Effector CD4-positive, alpha-beta T cell (primary cell): ENCODE measurements at regions not wholly inside any gene's neighbourhood (a gene's known extent, or its start where the extent isn't known, plus 50 kb on each side); places are given as distances from the start of the nearest gene placed in this dataset.

Experiments used
- DNase-seq: peaks from one replicate; pipeline ENCODE4 v3.0.0-alpha.2; 2020

- DNase-seq, result no peak
Measured at GRCh38 chr13:107075576-107075975, 507.6 kb upstream of the ARGLU1 start.

DNA sequence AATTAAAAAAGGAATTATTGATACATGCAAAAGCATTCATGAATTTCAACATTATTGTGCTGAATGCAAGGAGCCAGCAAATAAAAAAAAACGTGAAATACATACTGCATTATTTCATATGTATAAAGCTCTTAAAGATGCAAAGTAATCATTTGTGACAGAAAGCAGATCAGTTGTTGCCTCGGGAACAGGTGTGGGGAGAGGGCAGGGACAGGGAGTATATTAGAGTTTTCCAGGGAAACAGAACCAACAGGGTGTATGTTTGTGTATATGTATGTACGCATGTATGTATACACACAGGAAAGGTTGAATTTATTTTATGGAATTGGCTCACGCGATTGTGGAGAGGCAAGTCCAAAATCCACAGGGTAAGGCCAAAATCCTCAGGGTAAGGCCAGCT is 502.9 kb upstream of the ARGLU1 start:
- DNase-seq, result no peak

- no peak for DNase-seq
Measured at GRCh38 chr13:107069108-107069776, 501.3 kb upstream of the ARGLU1 start.

DNA sequence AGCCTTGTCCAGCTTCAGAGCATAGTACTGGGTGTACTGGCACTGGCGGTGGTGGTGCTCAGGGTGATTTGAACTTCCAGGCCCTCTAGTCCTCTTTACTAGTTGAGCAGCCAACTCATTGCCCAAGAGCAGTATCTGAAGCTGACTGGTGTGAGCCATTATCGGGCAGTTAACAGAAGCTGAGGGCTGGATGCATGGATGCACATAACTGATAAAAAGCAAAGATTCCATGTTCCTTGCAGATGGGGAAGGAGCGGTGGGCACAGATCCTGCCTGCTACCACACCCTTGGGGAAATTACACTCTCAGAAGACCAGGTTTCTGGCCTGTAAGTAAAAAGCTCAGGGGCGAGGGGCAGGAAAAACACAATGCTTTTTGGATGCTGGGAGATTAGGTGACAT is 499.4 kb upstream of the ARGLU1 start:
- DNase-seq, result no peak

DNA sequence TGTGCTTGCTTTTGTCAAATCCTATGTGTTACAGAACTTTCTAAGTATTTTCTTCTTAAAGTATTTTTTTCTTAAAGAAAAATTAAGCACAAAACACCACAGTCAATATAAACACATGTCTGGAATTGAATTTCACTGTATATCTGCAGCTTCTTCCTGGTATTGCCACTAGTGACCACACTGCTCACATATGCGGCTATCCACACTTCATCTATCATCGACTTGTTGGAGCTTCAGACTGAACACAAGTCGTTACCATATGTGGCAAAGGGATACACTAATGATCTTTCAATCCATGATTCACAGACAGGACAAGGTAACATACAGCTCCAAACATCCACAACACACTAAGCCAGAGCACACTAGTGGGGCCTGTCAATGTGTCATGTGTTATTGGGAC is 498.4 kb upstream of the ARGLU1 start:
- DNase-seq, result no peak

GRCh38 chr13:107065036-107065435 is 497.1 kb upstream of the ARGLU1 start:
- no peak for DNase-seq

- DNase-seq, result no peak
Measured at GRCh38 chr13:107057028-107057631, 489.2 kb upstream of the ARGLU1 start.

- DNase-seq, result no peak
Measured at GRCh38 chr13:107043021-107043956, 475.4 kb upstream of the ARGLU1 start.

DNA sequence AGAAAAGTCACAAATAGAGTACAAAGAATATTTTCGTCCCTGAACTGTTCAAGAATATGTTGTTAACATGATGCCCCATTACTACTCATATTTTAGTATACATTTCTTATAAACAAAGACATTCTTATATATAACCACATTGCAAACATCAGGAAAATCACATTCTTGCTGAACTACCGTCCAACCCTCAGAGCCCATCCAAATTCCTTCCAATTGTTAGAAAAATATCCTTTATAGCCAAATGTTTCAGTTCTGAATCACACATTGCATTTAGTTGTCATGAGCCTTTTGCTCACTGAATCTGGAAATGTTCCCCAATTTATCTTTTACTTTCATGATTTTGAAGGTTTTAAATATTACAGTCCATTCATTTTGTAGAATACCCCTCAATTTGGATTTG is 467.8 kb upstream of the ARGLU1 start:
- DNase-seq, result no peak

- DNase-seq, result no peak
Measured at GRCh38 chr13:107035186-107035585, 467.2 kb upstream of the ARGLU1 start.

GRCh38 chr13:107034236-107034872 is 466.4 kb upstream of the ARGLU1 start:
- DNase-seq, result no peak

- DNase-seq, result no peak
Measured at GRCh38 chr13:107031716-107032115, 463.8 kb upstream of the ARGLU1 start.

DNA sequence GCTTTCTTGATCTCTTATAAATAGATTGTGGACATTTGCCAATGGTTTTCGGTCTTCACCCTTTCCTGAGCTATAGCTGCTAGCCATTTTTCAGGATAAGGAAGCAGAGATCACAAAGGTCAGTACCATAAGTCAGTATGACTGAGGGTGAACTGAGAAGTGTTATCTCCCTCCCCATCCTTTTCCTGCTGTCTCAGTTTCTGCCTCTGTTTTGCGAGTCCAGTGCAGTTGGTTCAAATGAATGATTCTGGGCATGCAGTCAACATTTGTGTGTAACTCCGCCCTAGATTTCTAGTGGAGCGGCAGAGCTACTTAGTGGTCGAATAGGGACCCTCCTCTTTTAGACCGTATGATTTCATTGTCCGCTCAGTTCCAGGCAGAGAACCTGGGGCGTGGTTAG is 460.8 kb upstream of the ARGLU1 start:
- no peak for DNase-seq

- no peak for DNase-seq
Measured at GRCh38 chr13:107025991-107026390, 458.1 kb upstream of the ARGLU1 start.

DNA sequence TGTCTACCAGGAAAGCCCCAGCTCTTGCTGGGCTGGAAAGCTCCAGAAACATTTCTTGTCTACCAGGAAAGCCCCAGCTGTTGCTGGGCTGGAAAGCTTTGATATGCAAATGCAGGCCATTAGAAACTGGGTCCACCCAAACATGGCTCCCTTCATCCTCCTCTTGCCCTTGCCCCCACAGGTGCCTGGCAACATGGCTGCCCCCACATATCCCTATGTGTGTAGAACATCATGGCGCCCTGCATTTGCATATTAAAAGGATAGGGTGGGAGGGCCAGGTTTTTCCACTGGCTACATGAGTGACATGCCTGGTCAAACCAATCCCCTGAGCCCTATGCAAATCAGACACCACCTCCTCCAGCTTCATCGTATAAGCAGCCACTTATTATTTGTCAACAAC is 455.4 kb upstream of the ARGLU1 start:
- DNase-seq, result no peak

DNA sequence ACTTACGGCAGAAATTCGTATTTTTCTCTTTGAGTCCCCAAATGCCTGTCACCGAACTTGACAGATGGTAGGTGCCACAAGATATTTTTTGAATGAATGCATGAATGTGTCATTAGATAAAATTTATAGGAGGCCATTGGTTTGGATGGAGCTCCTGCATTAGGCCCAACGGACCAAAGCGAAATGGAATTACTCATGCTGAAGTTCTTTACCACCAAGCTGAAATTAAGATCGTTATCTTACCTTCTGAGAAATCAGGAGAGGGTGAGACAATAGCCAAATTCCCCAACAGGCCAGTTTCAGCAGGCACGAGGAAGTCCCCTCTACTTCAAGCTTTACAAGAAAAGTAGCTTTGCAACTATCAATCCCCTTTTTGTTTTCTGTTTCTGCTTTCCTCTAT is 452.5 kb upstream of the ARGLU1 start:
- DNase-seq, result no peak

- no peak for DNase-seq
Measured at GRCh38 chr13:107018285-107018684, 450.3 kb upstream of the ARGLU1 start.

GRCh38 chr13:107006661-107007060 is 438.7 kb upstream of the ARGLU1 start:
- no peak for DNase-seq

- no peak for DNase-seq
Measured at GRCh38 chr13:107005577-107005976, 437.6 kb upstream of the ARGLU1 start.

DNA sequence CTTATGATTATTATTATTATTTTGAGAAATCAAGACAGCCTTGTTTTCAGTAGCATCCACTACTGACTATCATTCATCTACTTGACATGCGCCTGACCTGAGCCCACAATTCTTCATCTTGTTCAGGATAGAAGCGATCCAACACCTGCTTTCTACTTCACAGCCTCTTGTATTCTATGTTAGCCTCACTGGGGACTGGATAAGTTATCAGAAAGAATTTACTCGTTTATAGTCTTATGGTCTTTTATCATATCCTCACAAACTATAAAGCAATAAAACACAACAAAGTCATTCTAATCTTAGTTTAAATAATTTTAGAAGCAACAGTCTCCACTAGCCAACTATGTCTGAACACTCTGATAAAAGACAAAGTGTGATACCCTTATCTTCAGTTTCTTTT is 436.0 kb upstream of the ARGLU1 start:
- DNase-seq, result no peak

GRCh38 chr13:106998664-106999063 is 430.7 kb upstream of the ARGLU1 start:
- no peak for DNase-seq

DNA sequence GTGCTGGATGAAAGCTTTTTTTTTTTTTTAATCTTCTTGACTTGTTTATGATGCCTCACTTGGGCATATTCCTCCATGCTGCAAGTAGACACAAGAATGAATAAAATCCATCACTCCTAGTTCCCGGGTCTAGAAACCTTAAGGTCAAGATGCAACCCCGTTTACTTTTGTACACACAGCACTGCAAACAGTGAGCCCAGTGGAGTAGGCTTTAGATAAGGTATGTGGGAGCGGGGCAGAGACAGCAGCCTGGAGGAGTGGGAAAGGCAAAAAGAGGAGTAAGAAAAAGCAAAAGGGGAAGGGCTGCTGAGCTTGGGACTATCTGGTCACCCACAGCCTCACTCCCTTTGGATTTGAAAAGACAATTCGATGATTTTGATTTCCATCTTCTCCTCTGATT is 429.8 kb upstream of the ARGLU1 start:
- no peak for DNase-seq

GRCh38 chr13:106996867-106997618 is 429.1 kb upstream of the ARGLU1 start:
- no peak for DNase-seq
